HG02852 (cell line): ENCODE measurements at regions not wholly inside any gene's neighbourhood (a gene's known extent, or its start where the extent isn't known, plus 50 kb on each side); places are given as distances from the start of the nearest gene placed in this dataset.
"Not testable (repeated sequence)": the region's sequence is repeated elsewhere in the genome, so short reads cannot be mapped to it uniquely, and the experiment has no call there.

Experiments used
- ATAC-seq: cut with Tn5 transposase; IDR thresholded peaks from one replicate; pipeline ENCODE4 v1.9.1; 2021; ENCODE audit warnings: mild to moderate bottlenecking, moderate library complexity; ENCODE audit not compliant: unreplicated experiment

- ATAC-seq = no peak
Observed at GRCh38 chr11:112666253-112666652, 295.0 kb upstream of the NCAM1 start.

- ATAC-seq = no peak
Observed at GRCh38 chr11:112670806-112671570, 290.2 kb upstream of the NCAM1 start.

- ATAC-seq = not testable (repeated sequence)
Observed at GRCh38 chr11:112673401-112673800, 287.8 kb upstream of the NCAM1 start.

GRCh38 chr11:112685111-112685510 is 276.1 kb upstream of the NCAM1 start:
- ATAC-seq = no peak

GRCh38 chr11:112689851-112690250 is 271.4 kb upstream of the NCAM1 start:
- no peak for ATAC-seq

GRCh38 chr11:112693781-112694180 is 267.4 kb upstream of the NCAM1 start:
- ATAC-seq = no peak

GRCh38 chr11:112694245-112694644 is 267.0 kb upstream of the NCAM1 start:
- no peak for ATAC-seq

GRCh38 chr11:112694813-112695212 is 266.4 kb upstream of the NCAM1 start:
- no peak for ATAC-seq

GRCh38 chr11:112697391-112698178 is 263.6 kb upstream of the NCAM1 start:
- ATAC-seq = no peak

GRCh38 chr11:112705148-112705547 is 256.1 kb upstream of the NCAM1 start:
- no peak for ATAC-seq

- no peak for ATAC-seq
Observed at GRCh38 chr11:112706863-112707262, 254.4 kb upstream of the NCAM1 start.

GRCh38 chr11:112714340-112714739 is 246.9 kb upstream of the NCAM1 start:
- ATAC-seq = not testable (repeated sequence)

GRCh38 chr11:112715056-112715455 is 246.2 kb upstream of the NCAM1 start:
- ATAC-seq = no peak

- ATAC-seq = no peak
Observed at GRCh38 chr11:112718483-112718882, 242.7 kb upstream of the NCAM1 start.

- ATAC-seq = no peak
Observed at GRCh38 chr11:112719736-112720525, 241.3 kb upstream of the NCAM1 start.

GRCh38 chr11:112722148-112722547 is 239.1 kb upstream of the NCAM1 start:
- no peak for ATAC-seq

GRCh38 chr11:112722876-112723275 is 238.3 kb upstream of the NCAM1 start:
- no peak for ATAC-seq

GRCh38 chr11:112723676-112724495 is 237.3 kb upstream of the NCAM1 start:
- no peak for ATAC-seq

GRCh38 chr11:112724496-112724790 is 236.8 kb upstream of the NCAM1 start:
- ATAC-seq = no peak

- no peak for ATAC-seq
Observed at GRCh38 chr11:112725636-112726035, 235.6 kb upstream of the NCAM1 start.

- no peak for ATAC-seq
Observed at GRCh38 chr11:112727341-112727841, 233.8 kb upstream of the NCAM1 start.
